Putamen (tissue), 1 donor: ENCODE measurements at regions not wholly inside any gene's neighbourhood (a gene's known extent, or its start where the extent isn't known, plus 50 kb on each side); places are given as distances from the start of the nearest gene placed in this dataset.

ENCODE experiments used
- DNase-seq: peaks from one replicate; pipeline ENCODE4 v3.0.0-alpha.2; 2016; ENCODE audit warnings: low spot score

GRCh38 chr9:71177901-71178300, 56.5 kb upstream of the TRPM3 start:
- no peak for DNase-seq

GRCh38 chr9:71171517-71171916, 50.1 kb upstream of the TRPM3 start:
- no peak for DNase-seq
